Heart left ventricle (tissue), 16 donors: ENCODE measurements at regions not wholly inside any gene's neighbourhood (a gene's known extent, or its start where the extent isn't known, plus 50 kb on each side); places are given as distances from the start of the nearest gene placed in this dataset.

Source experiments
- ATAC-seq, 4 donors: fragments of 200-7000 bp; cut with Tn5 transposase; one replicate each; pipeline ENCODE4 v1.9.1; 2020 to 2022; ENCODE audit warnings: moderate library complexity in 4 of 4, mild to moderate bottlenecking in 3 of 4, moderate number of reproducible peaks in 1 of 4
- DNase-seq, 5 donors: peaks; one replicate each; pipeline ENCODE4 v3.0.0-alpha.2; 2020
- H3K27ac ChIP-seq, 12 donors: fragments of 200-600 bp; sonication (generic) in 4 of 12; one replicate each; pipeline versions ENCODE4 v1.5.0 to v1.8.0; 2016 to 2022; ENCODE audit warnings: mild to moderate bottlenecking in 2 of 12
- H3K27me3 ChIP-seq, 9 donors: fragments of 200-600 bp; sonication (generic) in 2 of 9; one replicate each; pipeline versions ENCODE4 v1.5.1 to v1.8.0; 2016 to 2022; ENCODE audit warnings: mild to moderate bottlenecking in 3 of 9
- H3K36me3 ChIP-seq, 9 donors: fragments of 200-600 bp; sonication (generic) in 2 of 9; one replicate each; pipeline versions ENCODE4 v1.5.0 to v1.8.0; 2018 to 2022; ENCODE audit warnings: mild to moderate bottlenecking in 2 of 9
- H3K4me1 ChIP-seq, 12 donors: fragments of 200-600 bp; sonication (generic) in 4 of 12; one replicate each; pipeline versions ENCODE4 v1.5.0 to v1.8.0; 2016 to 2022; ENCODE audit warnings: mild to moderate bottlenecking in 3 of 12
- H3K4me3 ChIP-seq, 12 donors: fragments of 200-600 bp; sonication (generic) in 4 of 12; one replicate each; pipeline versions ENCODE4 v1.5.0 to v1.8.0; 2017 to 2022; ENCODE audit warnings: mild to moderate bottlenecking in 9 of 12, moderate library complexity in 4 of 12
- H3K9me3 ChIP-seq, 12 donors: fragments of 200-600 bp; sonication (generic) in 4 of 12; one replicate each; pipeline versions ENCODE4 v1.5.0 to v1.8.0; 2016 to 2022; ENCODE audit warnings: mild to moderate bottlenecking in 1 of 12
- POLR2A ChIP-seq, 2 donors: fragments of 450-650 bp; IDR thresholded peaks; one replicate each; pipeline ENCODE4 v1.6.1; 2017; ENCODE audit warnings: antibody characterized with exemption in 2 of 2, mild to moderate bottlenecking in 2 of 2, moderate library complexity in 2 of 2
- WGBS, 4 donors: extraction: QIAGEN DNeasy Blood & Tissue Kit in 2 of 4; methylation state at CpG; one replicate each; pipeline versions ENCODE4 v1.1.5 to v1.1.7; 2013 to 2018; 5-methylcytosine and 5-hydroxymethylcytosine counted together
- intact Hi-C, 10 donors: fragments of 100-400 bp; cut with DNase I; formaldehyde crosslinking; loops; one replicate each; pipeline versions ENCODE4 v1.11.1 to v1.14.2; 2022
- TF ChIP-seq, protein P1 (sequence below), 12 donors: fragments of 200-600 bp; sonication (generic) in 4 of 12; IDR thresholded peaks; one replicate each; pipeline versions ENCODE4 v1.5.0 to v1.8.0; 2018 to 2022; ENCODE audit warnings: antibody characterized with exemption in 12 of 12, mild to moderate bottlenecking in 5 of 12
- donor health status: ischemic (EF 13 %, LVEDD 7.1; RV severe dilation, severe dysfunction).
- donor health status: healthy with polysubstance abuse.
- donor health status: DM: no; HTN: yes; CAD: no.
- donor health status: DM: no; HTN: no; CAD: no.
- donor health status: ischemic (EF 25% LVEDD 6.9; RV normal size, moderate dysfunction).
- donor health status: ischemic (EF 25% LVEDD 5.7; RV mildly dilated, moderate dysfunction).
- donor health status: healthy.
- donor health status: DM: yes; HTN: yes; CAD: no.
- donor health status: ischemic (EF 35%, LVEDD 5.7; RV mildly dilated, moderate dysfunction).
- donor health status: nonischemic (EF 11% LVEDD 7.7; RV severe dilation, severe dysfunction).
- donor health status: DM: yes; HTN: yes; CAD: no.
- donor health status: PGD.
- donor health status: ischemic (EF 29% LVEDD 5.4; RV normal size, mild dysfunction).
- donor health status: nonischemic (EF 23%, LVEDD 6.1; RV moderate dilation, normal function).

DNA sequence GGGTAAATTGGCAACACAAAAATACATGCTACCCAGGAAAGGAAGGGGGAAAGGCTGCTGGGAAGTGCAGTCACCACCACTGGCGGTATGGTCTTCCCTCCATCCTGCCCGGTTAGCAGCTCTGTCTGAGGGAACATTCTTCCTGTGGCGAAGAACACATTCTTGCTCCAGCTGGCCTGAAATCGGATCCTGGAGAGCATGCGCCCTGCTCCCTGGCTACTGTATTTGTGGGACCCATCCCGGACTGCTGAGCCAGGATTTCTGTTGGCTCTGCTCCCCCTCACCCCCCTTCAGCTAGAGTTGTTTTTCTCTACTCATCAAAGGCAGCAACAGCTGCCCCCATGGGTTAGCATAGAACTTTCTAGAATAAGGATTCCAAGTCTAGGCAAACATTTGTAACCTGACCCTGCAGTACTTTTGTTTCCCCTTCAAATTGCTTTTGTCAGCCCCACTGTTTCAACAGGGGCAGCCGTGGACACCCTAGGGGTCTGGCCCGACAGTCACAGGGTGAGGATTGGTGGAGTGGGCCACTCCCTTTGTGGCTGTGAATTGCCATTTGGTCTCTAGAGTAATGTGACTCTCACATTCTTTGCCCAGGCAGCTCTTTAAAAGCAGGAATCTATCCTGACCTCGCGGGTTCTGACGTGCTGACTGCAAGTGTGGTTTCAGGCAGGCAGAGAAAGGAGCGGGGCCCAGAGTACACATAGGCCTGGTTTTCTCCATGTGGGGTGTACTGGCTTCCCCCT, 157.7 kb downstream of the TOMM20 start:
- H3K4me3 ChIP-seq, result peak overlapping the region in 4 of 12 donors; percentile 40 to 46 (median 44)
- peaks cover 0 to 64% (median 32%) of the 10 kb centered on the region in 12 donors for H3K4me1 ChIP-seq
- DNase-seq, result peak in 4 of 5 donors; percentile 74 to 84 (median 76)
- no peaks in the 10 kb centered on the region for H3K9me3 ChIP-seq
- intact Hi-C loops, result loop anchor here in 4 of 10 donors (5.0 to 10.0 kb wide), 5 partner anchors 49 to 476 kb away; no protein-coding TSS in a partner anchor
- H3K36me3 ChIP-seq, result no peaks in the 10 kb centered on the region
- peak in 1 of 2 donors; percentile 18 for TF ChIP-seq POLR2A (IDR thresholded peaks at IDR 0.05)
- TF ChIP-seq, protein P1, sequence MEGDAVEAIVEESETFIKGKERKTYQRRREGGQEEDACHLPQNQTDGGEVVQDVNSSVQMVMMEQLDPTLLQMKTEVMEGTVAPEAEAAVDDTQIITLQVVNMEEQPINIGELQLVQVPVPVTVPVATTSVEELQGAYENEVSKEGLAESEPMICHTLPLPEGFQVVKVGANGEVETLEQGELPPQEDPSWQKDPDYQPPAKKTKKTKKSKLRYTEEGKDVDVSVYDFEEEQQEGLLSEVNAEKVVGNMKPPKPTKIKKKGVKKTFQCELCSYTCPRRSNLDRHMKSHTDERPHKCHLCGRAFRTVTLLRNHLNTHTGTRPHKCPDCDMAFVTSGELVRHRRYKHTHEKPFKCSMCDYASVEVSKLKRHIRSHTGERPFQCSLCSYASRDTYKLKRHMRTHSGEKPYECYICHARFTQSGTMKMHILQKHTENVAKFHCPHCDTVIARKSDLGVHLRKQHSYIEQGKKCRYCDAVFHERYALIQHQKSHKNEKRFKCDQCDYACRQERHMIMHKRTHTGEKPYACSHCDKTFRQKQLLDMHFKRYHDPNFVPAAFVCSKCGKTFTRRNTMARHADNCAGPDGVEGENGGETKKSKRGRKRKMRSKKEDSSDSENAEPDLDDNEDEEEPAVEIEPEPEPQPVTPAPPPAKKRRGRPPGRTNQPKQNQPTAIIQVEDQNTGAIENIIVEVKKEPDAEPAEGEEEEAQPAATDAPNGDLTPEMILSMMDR (IDR thresholded peaks at IDR 0.05), result no peak
- no peaks in the 10 kb centered on the region for H3K27me3 ChIP-seq
- WGBS, 4 donors, result 48 to 66% (median 54%) methylated on average over 12 of the region's 12 CpGs
- peak; percentile 75 to 80 (median 78) for ATAC-seq
- peak overlapping the region; percentile 67 to 94 (median 83) for H3K27ac ChIP-seq

- peak overlapping the region; percentile 67 to 94 (median 83) for H3K27ac ChIP-seq
- intact Hi-C loops, result loop anchor here in 4 of 10 donors (5.0 to 10.0 kb wide), 5 partner anchors 48 to 476 kb away; no protein-coding TSS in a partner anchor
- DNase-seq (no peak), ATAC-seq (peak; percentile 9 to 59 (median 44))
- H3K9me3 ChIP-seq, result no peaks in the 10 kb centered on the region
- peak overlapping the region in 9 of 12 donors; percentile 39 to 47 (median 43) for H3K4me3 ChIP-seq
- TF ChIP-seq, protein P1 (IDR thresholded peaks at IDR 0.05), result no peak
- TF ChIP-seq POLR2A (IDR thresholded peaks at IDR 0.05), result no peak
- H3K27me3 ChIP-seq, result no peaks in the 10 kb centered on the region
- 45 to 54% (median 48%) methylated on average over 4 of the region's 4 CpGs for WGBS, 4 donors
- peaks cover 0 to 61% (median 32%) of the 10 kb centered on the region in 12 donors for H3K4me1 ChIP-seq
- H3K36me3 ChIP-seq, result no peaks in the 10 kb centered on the region
Measured at GRCh38 chr1:234970401-234970730, 158.3 kb downstream of the TOMM20 start.

DNA sequence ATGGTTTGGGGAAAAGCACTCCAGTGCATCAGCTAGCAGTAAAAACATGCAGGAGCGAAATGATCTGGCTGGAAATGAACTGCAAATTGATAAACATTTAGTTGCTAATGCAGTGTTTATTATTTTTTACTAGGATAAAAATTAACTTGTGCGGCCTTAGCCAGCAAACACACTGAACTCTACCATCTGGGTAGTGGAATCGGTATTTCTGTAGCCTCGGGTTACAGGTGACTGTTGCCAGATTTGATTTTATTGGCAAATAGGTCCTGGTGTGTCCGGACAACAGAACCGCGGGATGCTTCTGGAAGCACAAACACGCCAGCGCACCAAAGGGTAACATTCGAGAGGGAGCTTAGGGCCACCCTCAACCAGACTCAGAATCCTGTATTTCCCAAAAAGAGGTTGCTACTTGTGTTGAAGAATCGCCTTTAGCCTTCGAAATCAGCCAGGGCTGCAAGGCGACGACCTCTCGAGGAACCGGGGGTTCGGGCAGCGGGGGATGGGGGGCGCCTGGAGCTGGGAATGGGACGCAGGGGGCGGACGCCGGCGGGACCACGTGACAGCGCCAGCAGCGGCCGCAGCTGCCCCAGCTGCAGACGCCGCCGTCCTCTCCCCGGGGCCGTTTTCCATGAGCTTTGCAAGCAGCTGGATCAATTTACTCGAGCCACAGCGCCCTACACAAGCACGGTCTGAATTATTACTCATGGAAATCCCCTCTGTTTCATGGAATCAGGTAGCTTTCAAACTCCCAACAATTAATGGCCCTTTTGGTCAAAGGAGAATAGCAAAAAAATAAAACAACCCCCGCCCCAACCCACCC, 158.8 kb downstream of the TOMM20 start:
- intact Hi-C loops, result loop anchor here in 6 of 10 donors (5.0 to 10.0 kb wide), 8 partner anchors 42 to 535 kb away; partner anchors contain the start of genes B3GALNT2 (in 1 of the 6) and IRF2BP2 (in 1 of the 6)
- 13 to 21% (median 15%) methylated on average over 23 to 37 of the region's 37 CpGs for WGBS, 4 donors
- no peaks in the 10 kb centered on the region for H3K27me3 ChIP-seq
- ATAC-seq, result peak; percentile 44 to 81 (median 74)
- H3K27ac ChIP-seq, result peak overlapping the region; percentile 67 to 94 (median 83)
- H3K4me1 ChIP-seq, result peaks cover 0 to 61% (median 33%) of the 10 kb centered on the region in 12 donors
- peak; percentile 80 to 86 (median 82) for DNase-seq
- H3K9me3 ChIP-seq, result no peaks in the 10 kb centered on the region
- no peak for TF ChIP-seq POLR2A (IDR thresholded peaks at IDR 0.05)
- TF ChIP-seq, protein P1 (IDR thresholded peaks at IDR 0.05), result peak in 1 of 12 donors; percentile 9
- H3K4me3 ChIP-seq, result peak overlapping the region in 10 of 12 donors; percentile 7 to 47 (median 42)
- H3K36me3 ChIP-seq, result no peaks in the 10 kb centered on the region
